Body of pancreas (tissue), 4 donors: ENCODE measurements at regions not wholly inside any gene's neighbourhood (a gene's known extent, or its start where the extent isn't known, plus 50 kb on each side); places are given as distances from the start of the nearest gene placed in this dataset.

ENCODE experiments used
- CTCF ChIP-seq, 7 experiments: fragments of 450-650 bp in 4 of 7; fragments of 200-600 bp in 3 of 7; sonication (generic) in 3 of 7; IDR thresholded peaks; one replicate each; pipeline ENCODE4 v1.5.1; 2016 to 2019; ENCODE audit warnings: antibody characterized with exemption in 7 of 7
- POLR2A ChIP-seq, 3 donors: fragments of 450-650 bp; IDR thresholded peaks; one replicate each; pipeline ENCODE4 v1.6.1; 2016; ENCODE audit warnings: antibody characterized with exemption in 3 of 3, mild to moderate bottlenecking in 2 of 3

- TF ChIP-seq CTCF (IDR thresholded peaks at IDR 0.05) = no peak
- TF ChIP-seq POLR2A (IDR thresholded peaks at IDR 0.05) = no peak
Observed at GRCh38 chr2:225190987-225191386, 148.7 kb upstream of the DOCK10 start.
